Adipocyte (in vitro differentiated cells): ENCODE measurements at regions not wholly inside any gene's neighbourhood (a gene's known extent, or its start where the extent isn't known, plus 50 kb on each side); places are given as distances from the start of the nearest gene placed in this dataset.
"Not testable (repeated sequence)": the region's sequence is repeated elsewhere in the genome, so short reads cannot be mapped to it uniquely, and the experiment has no call there.

Source experiments
- DNase-seq: peaks from one replicate; pipeline ENCODE4 v3.0.0-alpha.2; 2015; ENCODE audit warnings: low read depth
- H3K27me3 ChIP-seq: replicated peaks from 2 replicates; pipeline ENCODE4 v1.7.0; 2013; ENCODE audit warnings: mild to moderate bottlenecking, low read length, moderate library complexity; ENCODE audit not compliant: control insufficient read depth, insufficient read depth
- H3K36me3 ChIP-seq: 2 replicates; pipeline ENCODE4 v1.7.0; 2013; ENCODE audit warnings: low read length, mild to moderate bottlenecking, moderate library complexity; ENCODE audit not compliant: control insufficient read depth, insufficient read depth, severe bottlenecking
- H3K4me1 ChIP-seq: 2 replicates; pipeline ENCODE4 v1.7.0; 2013; ENCODE audit warnings: mild to moderate bottlenecking, low read length, moderate library complexity; ENCODE audit not compliant: control insufficient read depth, insufficient read depth
- H3K4me3 ChIP-seq: 2 replicates; pipeline ENCODE4 v1.7.0; 2013; ENCODE audit warnings: mild to moderate bottlenecking, low read length, moderate library complexity
- H3K9ac ChIP-seq: 2 replicates; pipeline ENCODE4 v1.7.0; 2013; ENCODE audit warnings: mild to moderate bottlenecking, low read length, moderate library complexity
- H3K9me3 ChIP-seq: 2 replicates; pipeline ENCODE4 v1.7.0; 2013; ENCODE audit warnings: mild to moderate bottlenecking, low read length, moderate library complexity; ENCODE audit not compliant: control insufficient read depth

DNA sequence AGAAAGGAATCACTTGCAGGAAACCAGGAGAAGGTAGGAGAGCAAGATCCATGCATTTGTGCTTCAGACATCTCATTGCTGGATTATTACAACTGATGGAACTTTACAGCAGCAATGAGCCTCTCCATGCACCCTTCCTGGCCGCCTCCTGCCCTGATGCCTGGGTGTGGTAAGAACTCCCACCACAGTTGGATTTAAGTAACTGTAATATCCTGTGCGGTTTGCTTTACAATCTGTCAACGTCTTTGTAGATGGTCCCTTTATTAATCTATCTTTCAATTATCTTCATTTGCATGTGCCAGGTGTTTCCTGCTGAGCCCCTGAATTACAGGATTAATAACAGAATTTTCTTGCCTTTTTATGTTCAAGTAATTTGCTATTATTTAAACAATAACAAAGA, 1300.5 kb upstream of the TMEM132C start:
- Histone ChIP-seq H3K9ac (no peak overlapping the region), H3K4me3 (no peak overlapping the region), H3K9me3 (no peaks in the 10 kb centered on the region), H3K36me3 (no peaks in the 10 kb centered on the region), H3K4me1 (no peaks in the 10 kb centered on the region), H3K27me3 (no peaks in the 10 kb centered on the region)
- no peak for DNase-seq

GRCh38 chr12:126967152-126967551, 1299.8 kb upstream of the TMEM132C start:
- no peaks in the 10 kb centered on the region for H3K36me3 ChIP-seq
- H3K4me3 ChIP-seq: no peak overlapping the region
- no peak overlapping the region for H3K9ac ChIP-seq

DNA sequence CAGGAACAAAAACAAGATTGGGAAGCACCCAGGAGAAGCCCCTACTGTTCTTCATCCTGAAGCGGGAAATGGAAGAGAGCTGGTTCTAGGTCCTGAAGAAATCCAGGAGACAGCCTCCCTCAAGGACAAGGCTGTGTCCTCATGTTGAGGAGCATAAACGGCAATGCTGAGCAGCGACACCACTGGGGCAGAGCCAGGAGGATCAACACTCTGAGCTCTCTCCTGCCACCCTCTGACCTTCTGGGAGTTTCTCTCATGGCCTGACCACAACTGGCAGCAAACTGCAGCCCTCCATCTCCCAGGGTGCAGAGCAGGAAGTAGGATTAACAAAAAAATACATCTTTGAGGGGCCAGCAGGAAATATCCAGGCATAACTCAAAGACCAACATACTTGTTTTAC, 1292.2 kb upstream of the TMEM132C start:
- no peaks in the 10 kb centered on the region for H3K36me3 ChIP-seq
- H3K9me3 ChIP-seq: peaks cover 2% of the 10 kb centered on the region
- peaks cover 2% of the 10 kb centered on the region for H3K27me3 ChIP-seq
- no peak for DNase-seq
- H3K4me1 ChIP-seq: no peaks in the 10 kb centered on the region
- no peak overlapping the region for H3K4me3 ChIP-seq
- no peak overlapping the region for H3K9ac ChIP-seq

More at GRCh38 chr12:126967152-126967551, 1299.8 kb upstream of the TMEM132C start:
- Histone ChIP-seq H3K4me1 (no peaks in the 10 kb centered on the region), H3K27me3 (no peaks in the 10 kb centered on the region), H3K9me3 (no peaks in the 10 kb centered on the region)
- no peak for DNase-seq

DNA sequence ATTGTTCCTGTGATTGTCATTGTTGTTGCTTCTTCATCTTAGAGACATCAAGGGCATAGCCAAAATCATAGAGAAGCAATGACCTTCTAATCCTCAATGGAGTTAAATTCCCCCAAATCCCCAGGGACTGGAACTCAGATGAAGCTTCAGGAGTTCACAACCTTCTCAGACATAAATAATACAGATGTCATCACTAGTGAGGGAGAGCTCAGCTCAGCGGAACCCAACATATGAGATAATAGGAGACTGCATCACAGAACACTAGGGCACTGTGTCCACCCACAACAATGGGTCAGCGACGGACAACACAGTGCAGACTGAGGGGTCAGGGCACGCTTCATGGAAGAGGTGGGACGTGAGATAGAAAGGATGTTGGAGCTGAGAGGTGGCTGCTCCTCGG, 1290.4 kb upstream of the TMEM132C start:
- no peak overlapping the region for H3K9ac ChIP-seq
- peaks cover 2% of the 10 kb centered on the region for H3K27me3 ChIP-seq
- H3K9me3 ChIP-seq: peaks cover 2% of the 10 kb centered on the region
- H3K4me1 ChIP-seq: no peaks in the 10 kb centered on the region
- no peak overlapping the region for H3K4me3 ChIP-seq
- no peak for DNase-seq
- H3K36me3 ChIP-seq: no peaks in the 10 kb centered on the region

DNA sequence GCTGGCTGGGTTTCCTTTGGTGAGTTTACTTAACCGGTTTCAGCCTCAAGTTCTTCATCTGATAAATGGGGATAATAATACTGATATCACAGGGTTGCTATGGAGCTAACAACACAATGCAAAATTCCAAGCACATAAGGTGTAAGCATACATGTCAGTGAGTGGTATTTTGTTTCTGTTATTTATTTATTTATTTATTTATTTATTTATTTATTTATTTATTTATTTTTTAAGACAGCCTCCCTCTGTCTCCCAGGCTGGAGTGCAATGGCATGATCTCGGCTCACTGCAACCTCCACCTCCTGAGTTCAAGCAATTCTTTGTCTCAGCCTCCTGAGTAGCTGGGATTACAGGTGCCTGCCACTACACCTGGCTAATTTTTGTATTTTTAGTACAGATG, 1287.4 kb upstream of the TMEM132C start:
- H3K27me3 ChIP-seq, H3K9ac ChIP-seq, H3K4me1 ChIP-seq, H3K4me3 ChIP-seq, H3K36me3 ChIP-seq, DNase-seq: not testable (repeated sequence)
- H3K9me3 ChIP-seq: peaks cover 13% of the 10 kb centered on the region

GRCh38 chr12:126982707-126983106, 1284.3 kb upstream of the TMEM132C start:
- no peaks in the 10 kb centered on the region for H3K36me3 ChIP-seq
- no peak for DNase-seq
- no peak overlapping the region for H3K9ac ChIP-seq
- H3K4me3 ChIP-seq: no peak overlapping the region
- H3K9me3 ChIP-seq: peaks cover 15% of the 10 kb centered on the region
- H3K4me1 ChIP-seq: no peaks in the 10 kb centered on the region
- H3K27me3 ChIP-seq: no peaks in the 10 kb centered on the region

GRCh38 chr12:126983735-126984134, 1283.2 kb upstream of the TMEM132C start:
- not testable (repeated sequence) for H3K36me3 ChIP-seq, H3K27me3 ChIP-seq, DNase-seq, H3K4me1 ChIP-seq, H3K9ac ChIP-seq, H3K4me3 ChIP-seq
- peaks cover 15% of the 10 kb centered on the region for H3K9me3 ChIP-seq

DNA sequence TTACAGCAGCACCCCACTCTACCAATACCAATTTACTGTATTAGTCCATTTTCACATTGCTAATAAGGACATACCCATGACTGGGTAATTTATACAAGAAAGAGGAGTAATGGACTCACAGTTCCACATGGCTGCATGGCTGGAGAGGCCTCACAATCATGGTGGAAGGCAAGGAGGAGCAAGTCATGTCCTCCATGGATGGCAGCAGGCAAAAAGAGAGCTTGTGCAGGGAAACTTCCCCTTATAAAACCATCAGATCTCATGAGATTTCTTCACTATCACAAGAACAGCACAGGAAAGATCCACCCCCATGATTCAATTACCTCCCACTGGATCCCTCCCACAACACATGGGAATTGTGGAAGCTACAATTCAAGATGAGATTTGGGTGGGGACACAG, 1281.3 kb upstream of the TMEM132C start:
- H3K27me3 ChIP-seq, H3K36me3 ChIP-seq, H3K4me3 ChIP-seq, H3K9ac ChIP-seq, H3K4me1 ChIP-seq, DNase-seq: not testable (repeated sequence)
- H3K9me3 ChIP-seq: peaks cover 13% of the 10 kb centered on the region

DNA sequence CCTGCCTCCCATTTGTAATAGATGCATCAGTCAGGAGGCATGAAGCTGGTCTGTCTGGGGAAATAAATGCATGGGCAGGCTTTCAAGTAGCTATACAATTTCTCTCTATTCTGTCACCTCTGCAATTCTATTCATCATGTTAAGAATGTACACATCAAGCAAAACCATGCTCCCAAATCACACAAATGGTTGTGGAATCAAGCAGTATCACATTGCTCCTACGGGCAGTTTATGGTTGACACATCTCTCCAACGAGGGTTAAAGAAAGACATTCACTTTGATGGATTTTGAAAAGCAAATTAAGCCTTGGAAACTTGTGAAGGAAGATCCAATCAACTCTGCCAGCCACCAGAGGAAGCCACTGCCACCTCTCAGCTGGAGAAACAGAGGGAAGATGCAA, 1277.4 kb upstream of the TMEM132C start:
- Histone ChIP-seq H3K9ac (no peak overlapping the region), H3K36me3 (no peaks in the 10 kb centered on the region), H3K27me3 (no peaks in the 10 kb centered on the region), H3K4me1 (no peaks in the 10 kb centered on the region), H3K9me3 (peaks cover 4% of the 10 kb centered on the region), H3K4me3 (no peak overlapping the region)
- no peak for DNase-seq

- Histone ChIP-seq H3K9me3 (peaks cover 2% of the 10 kb centered on the region), H3K27me3 (no peaks in the 10 kb centered on the region), H3K9ac (no peak overlapping the region), H3K36me3 (no peaks in the 10 kb centered on the region), H3K4me3 (no peak overlapping the region), H3K4me1 (no peaks in the 10 kb centered on the region)
- no peak for DNase-seq
Measured at GRCh38 chr12:126993898-126994297, 1273.1 kb upstream of the TMEM132C start.

DNA sequence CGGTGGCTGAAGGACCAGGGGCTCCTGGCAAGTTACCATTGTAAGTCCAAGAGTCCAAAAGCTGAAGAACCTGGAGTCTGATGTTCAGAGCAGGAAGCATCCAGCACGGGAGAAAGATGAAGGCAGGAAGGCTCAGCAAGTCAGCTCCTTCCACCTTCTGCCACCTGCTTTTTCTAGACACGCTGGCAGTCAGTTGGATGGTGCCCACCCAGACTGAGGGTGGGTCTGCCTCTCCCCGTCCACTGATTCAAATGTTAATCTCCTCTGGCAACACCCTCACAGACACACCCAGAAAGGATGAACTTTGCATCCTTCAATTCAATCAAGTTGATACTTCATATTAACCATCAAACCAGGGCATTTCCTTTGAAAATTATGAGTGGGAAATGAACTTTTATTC, 1272.4 kb upstream of the TMEM132C start:
- Histone ChIP-seq H3K9ac (no peak overlapping the region), H3K4me1 (no peaks in the 10 kb centered on the region), H3K27me3 (no peaks in the 10 kb centered on the region), H3K9me3 (peaks cover 2% of the 10 kb centered on the region), H3K4me3 (no peak overlapping the region), H3K36me3 (no peaks in the 10 kb centered on the region)
- no peak for DNase-seq

DNA sequence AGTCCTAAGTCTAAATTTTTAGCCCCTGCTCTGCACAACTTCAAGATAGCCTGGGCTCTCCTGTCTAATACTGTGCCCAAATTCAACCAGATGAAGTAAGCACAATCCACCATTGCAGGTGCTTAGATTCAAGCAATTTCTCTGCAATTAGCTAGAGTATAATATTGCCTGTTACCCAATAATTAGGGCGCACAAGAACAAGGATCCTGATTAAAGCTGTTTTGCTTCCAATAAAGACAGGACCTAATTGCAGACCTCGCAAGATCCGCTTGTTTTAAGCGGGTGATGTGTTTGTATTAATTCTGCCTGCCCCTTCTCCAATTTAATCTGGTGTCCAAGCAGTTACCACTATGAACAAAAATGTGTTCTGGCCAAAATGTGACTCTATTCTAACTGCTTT, 1268.9 kb upstream of the TMEM132C start:
- H3K9me3 ChIP-seq: no peaks in the 10 kb centered on the region
- DNase-seq: no peak
- no peak overlapping the region for H3K9ac ChIP-seq
- H3K4me3 ChIP-seq: no peak overlapping the region
- no peaks in the 10 kb centered on the region for H3K4me1 ChIP-seq
- H3K36me3 ChIP-seq: no peaks in the 10 kb centered on the region
- H3K27me3 ChIP-seq: no peaks in the 10 kb centered on the region
